Right hindlimb (tissue), 1 donor: ENCODE measurements at regions not wholly inside any gene's neighbourhood (a gene's known extent, or its start where the extent isn't known, plus 50 kb on each side); places are given as distances from the start of the nearest gene placed in this dataset.

ENCODE experiments used
- DNase-seq: peaks from one replicate; pipeline ENCODE4 v3.0.0-alpha.2; 2018

GRCh38 chr3:152516216-152516615, 247.5 kb downstream of the MBNL1 start:
- no peak for DNase-seq

- no peak for DNase-seq
Observed at GRCh38 chr3:152517502-152517901, 248.8 kb downstream of the MBNL1 start.

GRCh38 chr3:152518346-152518745, 249.6 kb downstream of the MBNL1 start:
- DNase-seq, result no peak

GRCh38 chr3:152519376-152519775, 250.6 kb downstream of the MBNL1 start:
- DNase-seq, result no peak

DNA sequence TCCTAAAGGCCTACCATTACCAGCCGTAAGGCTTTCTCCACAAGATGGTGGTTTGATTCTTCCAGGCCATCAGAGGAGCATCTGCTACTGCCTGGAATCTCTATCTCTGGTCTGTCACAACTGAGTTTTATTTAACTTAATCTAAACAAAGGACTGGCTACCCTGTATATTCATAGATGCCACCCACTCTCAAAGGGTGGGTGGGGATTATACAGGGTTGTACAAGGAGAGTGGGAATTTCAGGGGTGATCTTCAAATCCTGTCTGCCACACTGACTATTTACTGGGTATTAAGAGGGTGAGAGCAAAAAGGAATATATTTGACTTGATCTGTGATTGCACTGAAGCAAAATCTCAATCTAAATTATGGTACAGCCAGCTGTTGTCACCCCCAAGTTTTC, 253.3 kb downstream of the MBNL1 start:
- no peak for DNase-seq

GRCh38 chr3:152524198-152525140, 255.7 kb downstream of the MBNL1 start:
- DNase-seq, result peak; percentile 32

GRCh38 chr3:152531717-152532116, 263.0 kb downstream of the MBNL1 start:
- DNase-seq, result no peak

GRCh38 chr3:152538518-152538917, 269.8 kb downstream of the MBNL1 start:
- DNase-seq, result no peak

DNA sequence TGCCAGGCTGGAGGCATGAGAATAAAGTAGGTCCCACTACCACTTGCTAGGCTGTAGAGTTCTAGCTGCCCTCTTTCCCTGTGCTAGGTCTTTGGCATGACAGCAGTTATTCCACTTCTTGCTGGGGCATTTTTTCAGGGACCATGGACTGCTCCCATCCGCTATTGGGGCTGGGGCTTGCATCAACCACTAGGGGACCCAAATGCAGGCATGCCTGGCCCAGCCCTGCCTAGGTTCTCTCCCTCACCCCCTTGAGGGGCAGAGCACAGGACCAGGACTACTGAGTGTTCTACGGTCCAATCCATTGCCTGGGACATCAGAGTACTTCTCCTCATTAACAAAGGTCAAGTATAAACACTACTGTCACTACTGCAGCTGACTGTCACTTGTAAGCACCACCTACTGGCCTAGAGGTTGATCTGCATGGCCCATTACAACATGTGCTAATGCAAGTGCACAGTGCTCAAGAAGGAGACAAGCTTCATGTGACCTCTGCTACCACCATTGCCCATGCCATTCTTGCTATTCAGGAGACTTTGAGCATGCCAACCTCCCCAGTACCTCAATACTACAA, 270.5 kb downstream of the MBNL1 start:
- DNase-seq, result no peak

DNA sequence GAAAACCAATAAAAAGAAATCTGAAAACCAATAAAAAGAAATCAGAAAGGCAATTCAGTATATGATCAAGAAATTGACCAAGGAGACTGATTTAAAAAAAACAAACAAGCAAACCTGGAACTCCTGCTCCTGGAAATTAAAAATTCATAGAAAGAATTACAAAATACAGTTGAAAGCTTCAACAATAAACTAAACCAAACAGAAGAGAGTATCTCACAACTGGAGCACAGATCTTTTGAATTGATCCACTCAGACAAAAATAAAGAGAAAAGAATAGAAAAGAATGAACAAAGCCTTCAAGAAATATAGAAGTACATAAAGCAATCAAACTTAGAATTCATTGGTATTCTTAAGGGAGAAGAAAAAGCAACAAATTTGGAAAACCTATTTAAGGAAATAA, 271.4 kb downstream of the MBNL1 start:
- DNase-seq, result no peak

GRCh38 chr3:152547153-152547552, 278.4 kb downstream of the MBNL1 start:
- DNase-seq, result no peak

DNA sequence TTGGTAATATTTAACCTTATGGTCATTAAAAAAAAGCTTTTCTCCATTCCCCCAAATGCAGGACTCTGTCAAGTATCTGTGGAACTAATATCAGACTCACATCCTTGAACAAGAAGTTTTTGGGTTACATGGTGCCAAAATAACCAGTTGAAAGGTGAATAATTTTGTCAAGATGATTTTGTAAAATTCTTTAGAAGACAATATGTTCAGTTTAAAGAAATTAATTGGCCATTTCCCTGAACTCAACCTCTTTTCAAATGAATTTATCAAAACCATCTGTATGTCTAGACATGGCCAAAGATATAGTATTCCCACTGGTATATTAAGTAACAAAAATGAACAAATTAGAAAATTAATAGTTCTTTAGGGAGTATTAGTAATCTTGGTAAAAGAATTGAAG, 280.5 kb downstream of the MBNL1 start:
- DNase-seq, result no peak

DNA sequence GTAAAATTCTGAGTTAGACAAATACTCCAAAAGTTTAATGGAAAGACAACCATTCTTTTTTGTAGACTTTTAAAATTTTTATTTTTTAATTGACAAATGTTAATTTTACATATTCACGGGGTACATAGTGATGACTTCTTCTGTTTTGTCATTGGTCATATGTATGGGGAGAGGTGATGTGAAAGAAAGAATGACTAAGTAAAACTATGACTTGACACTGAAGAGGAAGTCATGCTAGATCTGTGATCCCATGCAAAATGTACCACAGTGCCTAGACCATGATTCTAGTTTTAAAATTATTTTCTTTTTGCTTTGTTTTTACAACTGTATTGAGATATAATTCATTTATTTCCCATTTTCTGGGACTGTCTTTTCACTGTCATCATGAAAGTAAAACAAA, 281.6 kb downstream of the MBNL1 start:
- no peak for DNase-seq

DNA sequence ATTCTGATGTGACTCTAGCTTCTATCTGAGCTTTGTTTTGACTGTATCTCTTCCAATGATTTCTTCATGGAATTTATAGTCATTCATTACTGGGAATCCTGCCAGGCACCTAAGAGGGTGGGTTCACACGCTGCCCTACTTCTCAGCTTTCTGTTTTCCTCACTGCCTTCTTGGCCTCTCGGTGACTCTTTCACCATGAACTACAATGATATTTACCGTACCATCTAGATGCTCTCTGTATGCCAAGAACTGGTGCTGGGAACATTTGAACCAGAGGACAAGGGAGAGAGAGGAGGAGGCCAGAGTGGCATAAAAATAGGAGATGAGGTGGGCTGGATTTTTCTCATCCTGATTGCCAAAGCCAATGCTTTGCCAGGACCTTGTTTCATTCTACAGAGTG, 280.0 kb upstream of the P2RY1 start:
- no peak for DNase-seq

GRCh38 chr3:152555666-152556291, 279.2 kb upstream of the P2RY1 start:
- no peak for DNase-seq

GRCh38 chr3:152556731-152557254, 278.1 kb upstream of the P2RY1 start:
- DNase-seq, result peak; percentile 29

DNA sequence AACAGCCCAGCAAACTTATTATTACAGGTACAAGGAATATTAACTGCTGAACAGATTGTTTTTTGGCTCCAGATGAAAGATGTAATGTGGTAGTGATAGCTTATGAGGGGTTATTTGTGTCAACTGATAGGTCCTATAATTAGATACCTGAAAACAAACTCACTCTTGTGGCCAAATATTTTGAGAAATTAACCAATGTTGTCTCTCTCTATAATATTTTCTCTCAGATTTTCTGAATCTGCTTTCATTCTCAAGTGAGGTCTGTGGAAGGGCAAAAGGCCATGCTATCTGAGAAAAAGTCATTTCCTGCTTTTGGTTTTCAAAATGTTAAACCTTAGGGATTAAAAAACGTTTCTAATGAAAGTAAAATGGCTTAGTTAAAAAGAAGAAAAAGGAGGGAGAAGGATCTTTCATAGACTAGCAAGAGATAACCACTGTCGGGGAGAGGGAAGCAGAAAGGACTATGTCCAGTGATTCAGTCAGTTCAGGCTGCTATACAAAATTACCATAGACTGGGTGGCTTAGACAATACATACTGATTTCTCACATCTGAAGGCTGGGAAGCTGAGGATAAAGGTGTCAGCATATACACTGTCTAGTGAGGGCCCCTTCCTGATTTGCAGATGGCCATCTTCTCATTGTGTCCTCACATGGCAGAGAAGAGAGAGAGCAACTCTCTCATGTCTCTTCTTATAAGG, 277.5 kb upstream of the P2RY1 start:
- DNase-seq, result no peak

DNA sequence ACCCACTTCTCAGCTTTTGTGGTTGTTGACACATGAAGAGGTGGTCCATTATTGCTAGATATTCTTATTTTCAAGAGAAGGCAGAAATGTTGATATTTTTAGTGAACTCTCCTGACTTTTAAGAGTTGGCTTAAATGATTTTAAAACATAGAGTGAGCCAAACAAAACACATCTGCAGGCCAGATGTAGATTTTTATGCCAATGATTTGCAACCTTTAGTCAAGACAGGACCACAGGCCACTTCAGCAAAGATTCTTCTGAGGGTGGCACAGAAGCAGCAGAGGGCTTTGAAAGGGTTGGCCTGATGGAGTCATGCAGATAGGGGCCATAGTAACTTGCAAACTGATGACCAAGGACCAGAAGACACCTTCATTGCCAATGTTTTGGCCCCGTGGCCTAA, 276.5 kb upstream of the P2RY1 start:
- DNase-seq, result no peak

GRCh38 chr3:152559246-152559645, 275.7 kb upstream of the P2RY1 start:
- DNase-seq, result no peak

GRCh38 chr3:152564459-152564858, 270.5 kb upstream of the P2RY1 start:
- no peak for DNase-seq

- peak; percentile 55 for DNase-seq
Observed at GRCh38 chr3:152574461-152575079, 260.4 kb upstream of the P2RY1 start.

GRCh38 chr3:152578769-152579168, 256.2 kb upstream of the P2RY1 start:
- no peak for DNase-seq

DNA sequence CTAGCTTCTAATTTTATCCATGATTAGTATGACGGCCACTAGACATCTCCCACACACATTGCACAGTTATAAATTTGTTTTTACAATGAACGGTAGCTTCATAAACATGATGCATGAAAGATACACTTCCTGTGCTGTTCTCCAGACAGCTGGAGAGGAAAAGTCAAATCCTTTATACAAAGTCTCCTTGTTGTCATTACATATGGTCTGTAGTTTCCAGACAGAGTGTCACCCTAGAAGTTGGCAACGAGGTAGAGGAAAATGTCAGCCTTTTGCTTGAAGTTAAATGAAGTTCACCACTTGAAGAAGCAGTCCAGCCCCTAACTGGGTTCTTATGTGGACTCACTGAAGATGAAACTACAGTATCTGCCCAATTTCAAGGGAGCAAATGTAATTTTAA, 253.0 kb upstream of the P2RY1 start:
- no peak for DNase-seq
